GM23338 (cell line): ENCODE measurements at regions not wholly inside any gene's neighbourhood (a gene's known extent, or its start where the extent isn't known, plus 50 kb on each side); places are given as distances from the start of the nearest gene placed in this dataset.

Experiments
- ATAC-seq: fragments of 200-7000 bp; cut with Tn5 transposase; 3 replicates; pipeline ENCODE4 v1.9.1; 2020
- DNase-seq: peaks from one replicate; pipeline ENCODE4 v3.0.0-alpha.2; 2015; ENCODE audit warnings: low spot score
- H2AFZ ChIP-seq: fragments of 200-600 bp; sonication (generic); 2 replicates; pipeline ENCODE4 v1.8.0; 2016; ENCODE audit warnings: antibody characterized with exemption, mild to moderate bottlenecking, moderate library complexity
- H3F3A ChIP-seq: fragments of 200-600 bp; sonication (generic); replicated peaks from 2 replicates; pipeline ENCODE4 v1.8.0; 2017; ENCODE audit warnings: antibody characterized with exemption, mixed run types, low read depth
- H3K27ac ChIP-seq: fragments of 200-600 bp; sonication (generic); 2 replicates; pipeline ENCODE4 v1.6.1; 2016; ENCODE audit warnings: low read depth
- H3K27me3 ChIP-seq: fragments of 200-600 bp; sonication (generic); 2 replicates; pipeline ENCODE4 v1.8.0; 2016; ENCODE audit warnings: mild to moderate bottlenecking, mixed run types, moderate library complexity; ENCODE audit not compliant: insufficient read depth
- H3K36me3 ChIP-seq: fragments of 200-600 bp; sonication (generic); 2 replicates; pipeline ENCODE4 v1.8.0; 2016; ENCODE audit warnings: mild to moderate bottlenecking; ENCODE audit not compliant: insufficient read depth
- H3K4me1 ChIP-seq: fragments of 200-600 bp; sonication (generic); 2 replicates; pipeline ENCODE4 v1.8.0; 2016; ENCODE audit warnings: mild to moderate bottlenecking, moderate library complexity; ENCODE audit not compliant: insufficient read depth
- H3K4me2 ChIP-seq: fragments of 200-600 bp; sonication (generic); 2 replicates; pipeline ENCODE4 v1.7.1; 2017; ENCODE audit warnings: mixed run types
- H3K4me3 ChIP-seq: fragments of 200-600 bp; sonication (generic); 2 replicates; pipeline ENCODE4 v1.6.1; 2016; ENCODE audit warnings: mixed run types
- H3K79me2 ChIP-seq: fragments of 200-600 bp; sonication (generic); replicated peaks from 2 replicates; pipeline ENCODE4 v1.8.0; 2017; ENCODE audit warnings: mild to moderate bottlenecking; ENCODE audit not compliant: insufficient read depth
- H3K9me2 ChIP-seq: fragments of 200-600 bp; sonication (generic); 2 replicates; pipeline ENCODE4 v1.8.0; 2017; ENCODE audit not compliant: insufficient read depth
- H4K20me1 ChIP-seq: fragments of 200-600 bp; sonication (generic); replicated peaks from 2 replicates; pipeline ENCODE4 v1.8.0; 2017; ENCODE audit warnings: mild to moderate bottlenecking; ENCODE audit not compliant: insufficient read depth
- H3K27ac Mint-ChIP-seq: 2 replicates; pipeline ENCODE4 v1.8.0; 2020; ENCODE audit warnings: inconsistent platforms, mild to moderate bottlenecking, moderate library complexity, mixed read lengths
- H3K27me3 Mint-ChIP-seq: 3 replicates; pipeline ENCODE4 v1.8.0; 2022; ENCODE audit warnings: low read depth, mild to moderate bottlenecking, moderate library complexity, mixed read lengths, inconsistent platforms; ENCODE audit not compliant: insufficient read depth, poor library complexity
- H3K36me3 Mint-ChIP-seq: 3 replicates; pipeline ENCODE4 v1.8.0; 2021; ENCODE audit warnings: low read depth, mild to moderate bottlenecking, inconsistent platforms, moderate library complexity, mixed read lengths
- H3K4me1 Mint-ChIP-seq: 3 replicates; pipeline ENCODE4 v1.8.0; 2020; ENCODE audit warnings: mild to moderate bottlenecking, inconsistent platforms, mixed read lengths
- H3K4me3 Mint-ChIP-seq: 3 replicates; pipeline ENCODE4 v1.8.0; 2021; ENCODE audit warnings: moderate library complexity, mild to moderate bottlenecking, inconsistent platforms, mixed read lengths
- H3K9me3 Mint-ChIP-seq: 3 replicates; pipeline ENCODE4 v1.8.0; 2020; ENCODE audit warnings: moderate library complexity, mild to moderate bottlenecking, inconsistent platforms, mixed read lengths
- CREB1 ChIP-seq: fragments of 250-450 bp; sonication (Bioruptor Pico); IDR thresholded peaks from 2 replicates; pipeline ENCODE4 v1.5.0; 2020; ENCODE audit warnings: low read depth, mild to moderate bottlenecking, moderate library complexity
- EZH2 ChIP-seq: fragments of 200-600 bp; sonication (generic); IDR thresholded peaks from one replicate; pipeline ENCODE4 v1.8.0; 2017; ENCODE audit warnings: antibody characterized with exemption, mild to moderate bottlenecking, low read depth; ENCODE audit not compliant: unreplicated experiment
- EZH2phosphoT487 ChIP-seq: fragments of 200-600 bp; sonication (generic); IDR thresholded peaks from one replicate; pipeline ENCODE4 v1.8.1; 2018; ENCODE audit warnings: antibody characterized with exemption; ENCODE audit not compliant: unreplicated experiment
- JUNB ChIP-seq: IDR thresholded peaks from one replicate; pipeline ENCODE4 v1.6.1; 2016; ENCODE audit warnings: antibody characterized with exemption; ENCODE audit not compliant: unreplicated experiment
- NANOG ChIP-seq: IDR thresholded peaks from 2 replicates; pipeline ENCODE4 v1.6.1; 2016; ENCODE audit warnings: antibody characterized with exemption, borderline replicate concordance
- POLR2AphosphoS5 ChIP-seq: IDR thresholded peaks from 2 replicates; pipeline ENCODE4 v1.6.1; 2016; ENCODE audit warnings: antibody characterized with exemption, low read depth
- REST ChIP-seq: IDR thresholded peaks from one replicate; pipeline ENCODE4 v1.6.1; 2018; ENCODE audit warnings: antibody characterized with exemption; ENCODE audit not compliant: unreplicated experiment
- STAT1 ChIP-seq: IDR thresholded peaks from one replicate; pipeline ENCODE4 v1.6.1; 2016; ENCODE audit warnings: antibody characterized with exemption; ENCODE audit not compliant: unreplicated experiment
- ZNF114 ChIP-seq: fragments of 250-450 bp; sonication (Bioruptor Pico); IDR thresholded peaks from 2 replicates; pipeline ENCODE4 v1.5.0; 2020; ENCODE audit warnings: mild to moderate bottlenecking, moderate library complexity
- ZNF331 ChIP-seq: fragments of 250-450 bp; sonication (Bioruptor Pico); IDR thresholded peaks from 2 replicates; pipeline ENCODE4 v1.5.0; 2020; ENCODE audit warnings: low read depth, mild to moderate bottlenecking, moderate library complexity
- TF ChIP-seq, protein P1 (sequence below): IDR thresholded peaks from 2 replicates; pipeline ENCODE4 v1.6.1; 2016; ENCODE audit warnings: antibody characterized with exemption
- TF ChIP-seq, protein P2 (sequence below): fragments of 250-450 bp; sonication (Bioruptor Pico); IDR thresholded peaks from 2 replicates; pipeline ENCODE4 v1.5.0; 2020; ENCODE audit warnings: mild to moderate bottlenecking, moderate library complexity
- TF ChIP-seq, protein P3 (sequence below), 2 experiments: fragments of 200-600 bp in 1 of 2; sonication (generic) in 1 of 2; conservative IDR thresholded peaks; 2 replicates each; pipeline versions ENCODE4 v1.5.1 to v1.6.1; 2016 to 2017; ENCODE audit warnings: antibody characterized with exemption in 2 of 2, low read depth in 2 of 2, mild to moderate bottlenecking in 2 of 2, moderate library complexity in 1 of 2

DNA sequence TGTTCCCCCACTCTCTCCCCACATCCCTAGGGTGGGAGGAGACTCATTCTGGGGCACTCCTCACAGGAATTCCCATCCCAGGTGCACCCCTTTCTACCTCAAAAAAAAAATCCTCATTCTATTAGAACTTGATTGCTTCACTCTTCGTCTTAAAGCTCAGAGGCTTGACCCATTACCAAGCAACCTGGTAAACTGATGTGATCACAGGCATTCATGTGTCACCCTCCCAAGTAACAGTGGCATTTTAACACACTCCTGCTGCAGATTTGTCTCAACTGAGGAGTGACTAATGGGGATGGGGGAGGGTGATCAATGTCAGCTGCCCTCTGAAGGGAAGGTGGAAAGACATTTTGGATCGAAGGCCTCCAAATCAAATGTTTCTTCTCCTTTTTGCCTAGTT, 78.1 kb upstream of the PTHLH start:
- H2AFZ ChIP-seq = peak overlapping the region; percentile 64
- H3K4me3 ChIP-seq = no peak overlapping the region
- H3K4me2 ChIP-seq = no peak overlapping the region
- TF ChIP-seq ZNF114 (no peak), EZH2 (no peak), JUNB (no peak), REST (no peak), EZH2phosphoT487 (no peak), POLR2AphosphoS5 (no peak), CREB1 (CRISPR knock-in tag) (no peak), STAT1 (no peak), NANOG (no peak), ZNF331 (CRISPR knock-in tag) (no peak)
- TF ChIP-seq, protein P1, sequence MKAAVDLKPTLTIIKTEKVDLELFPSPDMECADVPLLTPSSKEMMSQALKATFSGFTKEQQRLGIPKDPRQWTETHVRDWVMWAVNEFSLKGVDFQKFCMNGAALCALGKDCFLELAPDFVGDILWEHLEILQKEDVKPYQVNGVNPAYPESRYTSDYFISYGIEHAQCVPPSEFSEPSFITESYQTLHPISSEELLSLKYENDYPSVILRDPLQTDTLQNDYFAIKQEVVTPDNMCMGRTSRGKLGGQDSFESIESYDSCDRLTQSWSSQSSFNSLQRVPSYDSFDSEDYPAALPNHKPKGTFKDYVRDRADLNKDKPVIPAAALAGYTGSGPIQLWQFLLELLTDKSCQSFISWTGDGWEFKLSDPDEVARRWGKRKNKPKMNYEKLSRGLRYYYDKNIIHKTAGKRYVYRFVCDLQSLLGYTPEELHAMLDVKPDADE = no peak
- TF ChIP-seq, protein P2, sequence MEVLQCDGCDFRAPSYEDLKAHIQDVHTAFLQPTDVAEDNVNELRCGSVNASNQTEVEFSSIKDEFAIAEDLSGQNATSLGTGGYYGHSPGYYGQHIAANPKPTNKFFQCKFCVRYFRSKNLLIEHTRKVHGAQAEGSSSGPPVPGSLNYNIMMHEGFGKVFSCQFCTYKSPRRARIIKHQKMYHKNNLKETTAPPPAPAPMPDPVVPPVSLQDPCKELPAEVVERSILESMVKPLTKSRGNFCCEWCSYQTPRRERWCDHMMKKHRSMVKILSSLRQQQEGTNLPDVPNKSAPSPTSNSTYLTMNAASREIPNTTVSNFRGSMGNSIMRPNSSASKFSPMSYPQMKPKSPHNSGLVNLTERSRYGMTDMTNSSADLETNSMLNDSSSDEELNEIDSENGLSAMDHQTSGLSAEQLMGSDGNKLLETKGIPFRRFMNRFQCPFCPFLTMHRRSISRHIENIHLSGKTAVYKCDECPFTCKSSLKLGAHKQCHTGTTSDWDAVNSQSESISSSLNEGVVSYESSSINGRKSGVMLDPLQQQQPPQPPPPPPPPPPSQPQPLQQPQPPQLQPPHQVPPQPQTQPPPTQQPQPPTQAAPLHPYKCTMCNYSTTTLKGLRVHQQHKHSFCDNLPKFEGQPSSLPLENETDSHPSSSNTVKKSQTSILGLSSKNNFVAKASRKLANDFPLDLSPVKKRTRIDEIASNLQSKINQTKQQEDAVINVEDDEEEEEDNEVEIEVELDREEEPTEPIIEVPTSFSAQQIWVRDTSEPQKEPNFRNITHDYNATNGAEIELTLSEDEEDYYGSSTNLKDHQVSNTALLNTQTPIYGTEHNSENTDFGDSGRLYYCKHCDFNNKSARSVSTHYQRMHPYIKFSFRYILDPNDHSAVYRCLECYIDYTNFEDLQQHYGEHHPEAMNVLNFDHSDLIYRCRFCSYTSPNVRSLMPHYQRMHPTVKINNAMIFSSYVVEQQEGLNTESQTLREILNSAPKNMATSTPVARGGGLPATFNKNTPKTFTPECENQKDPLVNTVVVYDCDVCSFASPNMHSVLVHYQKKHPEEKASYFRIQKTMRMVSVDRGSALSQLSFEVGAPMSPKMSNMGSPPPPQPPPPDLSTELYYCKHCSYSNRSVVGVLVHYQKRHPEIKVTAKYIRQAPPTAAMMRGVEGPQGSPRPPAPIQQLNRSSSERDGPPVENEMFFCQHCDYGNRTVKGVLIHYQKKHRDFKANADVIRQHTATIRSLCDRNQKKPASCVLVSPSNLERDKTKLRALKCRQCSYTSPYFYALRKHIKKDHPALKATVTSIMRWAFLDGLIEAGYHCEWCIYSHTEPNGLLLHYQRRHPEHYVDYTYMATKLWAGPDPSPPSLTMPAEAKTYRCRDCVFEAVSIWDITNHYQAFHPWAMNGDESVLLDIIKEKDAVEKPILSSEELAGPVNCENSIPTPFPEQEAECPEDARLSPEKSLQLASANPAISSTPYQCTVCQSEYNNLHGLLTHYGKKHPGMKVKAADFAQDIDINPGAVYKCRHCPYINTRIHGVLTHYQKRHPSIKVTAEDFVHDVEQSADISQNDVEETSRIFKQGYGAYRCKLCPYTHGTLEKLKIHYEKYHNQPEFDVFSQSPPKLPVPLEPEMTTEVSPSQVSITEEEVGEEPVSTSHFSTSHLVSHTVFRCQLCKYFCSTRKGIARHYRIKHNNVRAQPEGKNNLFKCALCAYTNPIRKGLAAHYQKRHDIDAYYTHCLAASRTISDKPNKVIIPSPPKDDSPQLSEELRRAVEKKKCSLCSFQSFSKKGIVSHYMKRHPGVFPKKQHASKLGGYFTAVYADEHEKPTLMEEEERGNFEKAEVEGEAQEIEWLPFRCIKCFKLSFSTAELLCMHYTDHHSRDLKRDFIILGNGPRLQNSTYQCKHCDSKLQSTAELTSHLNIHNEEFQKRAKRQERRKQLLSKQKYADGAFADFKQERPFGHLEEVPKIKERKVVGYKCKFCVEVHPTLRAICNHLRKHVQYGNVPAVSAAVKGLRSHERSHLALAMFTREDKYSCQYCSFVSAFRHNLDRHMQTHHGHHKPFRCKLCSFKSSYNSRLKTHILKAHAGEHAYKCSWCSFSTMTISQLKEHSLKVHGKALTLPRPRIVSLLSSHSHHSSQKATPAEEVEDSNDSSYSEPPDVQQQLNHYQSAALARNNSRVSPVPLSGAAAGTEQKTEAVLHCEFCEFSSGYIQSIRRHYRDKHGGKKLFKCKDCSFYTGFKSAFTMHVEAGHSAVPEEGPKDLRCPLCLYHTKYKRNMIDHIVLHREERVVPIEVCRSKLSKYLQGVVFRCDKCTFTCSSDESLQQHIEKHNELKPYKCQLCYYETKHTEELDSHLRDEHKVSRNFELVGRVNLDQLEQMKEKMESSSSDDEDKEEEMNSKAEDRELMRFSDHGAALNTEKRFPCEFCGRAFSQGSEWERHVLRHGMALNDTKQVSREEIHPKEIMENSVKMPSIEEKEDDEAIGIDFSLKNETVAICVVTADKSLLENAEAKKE (CRISPR knock-in tag) = no peak
- TF ChIP-seq, protein P3, sequence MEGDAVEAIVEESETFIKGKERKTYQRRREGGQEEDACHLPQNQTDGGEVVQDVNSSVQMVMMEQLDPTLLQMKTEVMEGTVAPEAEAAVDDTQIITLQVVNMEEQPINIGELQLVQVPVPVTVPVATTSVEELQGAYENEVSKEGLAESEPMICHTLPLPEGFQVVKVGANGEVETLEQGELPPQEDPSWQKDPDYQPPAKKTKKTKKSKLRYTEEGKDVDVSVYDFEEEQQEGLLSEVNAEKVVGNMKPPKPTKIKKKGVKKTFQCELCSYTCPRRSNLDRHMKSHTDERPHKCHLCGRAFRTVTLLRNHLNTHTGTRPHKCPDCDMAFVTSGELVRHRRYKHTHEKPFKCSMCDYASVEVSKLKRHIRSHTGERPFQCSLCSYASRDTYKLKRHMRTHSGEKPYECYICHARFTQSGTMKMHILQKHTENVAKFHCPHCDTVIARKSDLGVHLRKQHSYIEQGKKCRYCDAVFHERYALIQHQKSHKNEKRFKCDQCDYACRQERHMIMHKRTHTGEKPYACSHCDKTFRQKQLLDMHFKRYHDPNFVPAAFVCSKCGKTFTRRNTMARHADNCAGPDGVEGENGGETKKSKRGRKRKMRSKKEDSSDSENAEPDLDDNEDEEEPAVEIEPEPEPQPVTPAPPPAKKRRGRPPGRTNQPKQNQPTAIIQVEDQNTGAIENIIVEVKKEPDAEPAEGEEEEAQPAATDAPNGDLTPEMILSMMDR (conservative IDR thresholded peaks at IDR 0.05; ENCODE audit: low read depth in 2 of 2) = no peak
- Mint-ChIP-seq H3K9me3 (peaks cover 11% of the 10 kb centered on the region; the same call in 2 of the 3 replicates), H3K27me3 (no peaks in the 10 kb centered on the region), H3K4me3 (no peak overlapping the region), H3K27ac (no peak overlapping the region), H3K36me3 (peaks cover 3% of the 10 kb centered on the region; the same call in 1 of the 3 replicates), H3K4me1 (peaks cover 10% of the 10 kb centered on the region; the same call in 2 of the 3 replicates)
- H3F3A ChIP-seq = no peaks in the 10 kb centered on the region
- DNase-seq (no peak), ATAC-seq (no peak)
- H3K36me3 ChIP-seq = peaks cover 2% of the 10 kb centered on the region; the same call in 1 of the 2 replicates
- H3K27me3 ChIP-seq = no peaks in the 10 kb centered on the region
- no peaks in the 10 kb centered on the region for H4K20me1 ChIP-seq
- no peaks in the 10 kb centered on the region for H3K79me2 ChIP-seq
- no peaks in the 10 kb centered on the region for H3K4me1 ChIP-seq
- H3K9me2 ChIP-seq = 0 out of 2 replicates have a peak, but pooled peaks cover 4% of the 10 kb centered on the region
- H3K27ac ChIP-seq = no peak overlapping the region
